ENCODE measurements at regions not wholly inside any gene's neighbourhood (a gene's known extent, or its start where the extent isn't known, plus 50 kb on each side); places are given as distances from the start of the nearest gene placed in this dataset.
A peak's percentile ranks its signal among the peaks of the same experiment; 100 is the strongest.

- TF ChIP-seq CTCF (tag by site-specific recombination; IDR thresholded peaks at IDR 0.05) (no peak), ZNF660 (tag by site-specific recombination; IDR thresholded peaks at IDR 0.05) (no peak), ZNF473 (tag by site-specific recombination; IDR thresholded peaks at IDR 0.05) (no peak), ZNF324 (tag by site-specific recombination; IDR thresholded peaks at IDR 0.05) (no peak), ZNF768 (tag by site-specific recombination; IDR thresholded peaks at IDR 0.05) (no peak), ZBTB26 (tag by site-specific recombination; optimal IDR thresholded peaks at IDR 0.05) (no peak), ZNF747 (tag by site-specific recombination; IDR thresholded peaks at IDR 0.05) (no peak), ZNF157 (tag by site-specific recombination; IDR thresholded peaks at IDR 0.05) (no peak), ZNF701 (tag by site-specific recombination; IDR thresholded peaks at IDR 0.05) (no peak), IKZF3 (tag by site-specific recombination; IDR thresholded peaks at IDR 0.05) (no peak), ZNF24 (tag by site-specific recombination; IDR thresholded peaks at IDR 0.05) (no peak)
Measured at GRCh38 chr10:117926491-117926890, 120.2 kb downstream of the RAB11FIP2 start (continued).

GRCh38 chr10:117927332-117927731 is 119.4 kb downstream of the RAB11FIP2 start:
- Histone ChIP-seq H3K36me3 (ENCODE audit: control insufficient read depth in 2 of 2, insufficient read depth in 1 of 2, low read length in 2 of 2) (no peaks in the 10 kb centered on the region), H3K4me1 (ENCODE audit: control insufficient read depth, insufficient read depth, low read length) (no peaks in the 10 kb centered on the region), H3K4me3 (ENCODE audit: low read depth, low read length) (no peak overlapping the region), H3K27ac (ENCODE audit: extremely low read depth, low read depth, low read length) (no peak overlapping the region), H3K9me3 (ENCODE audit: control insufficient read depth, insufficient read depth, low read depth, low read length) (no peaks in the 10 kb centered on the region)
- POLR2A ChIA-PET: no interaction called here
- TF ChIP-seq PATZ1 (tag by site-specific recombination; IDR thresholded peaks at IDR 0.05): no peak
- no peak for TF ChIP-seq BCL6B (tag by site-specific recombination; IDR thresholded peaks at IDR 0.05)
- TF ChIP-seq CTCF (tag by site-specific recombination; IDR thresholded peaks at IDR 0.05): no peak
- 0 out of 2 replicates have a peak, but pooled peaks have one; percentile 29 for TF ChIP-seq ZIC2 (tag by site-specific recombination; IDR thresholded peaks at IDR 0.05)
- no peak for TF ChIP-seq YY2 (tag by site-specific recombination; IDR thresholded peaks at IDR 0.05)
- no peak for TF ChIP-seq ZSCAN4 (tag by site-specific recombination; IDR thresholded peaks at IDR 0.05)
- TF ChIP-seq ZNF280D (tag by site-specific recombination; IDR thresholded peaks at IDR 0.05): no peak
- no peak for TF ChIP-seq ZNF248 (tag by site-specific recombination; IDR thresholded peaks at IDR 0.05)
- CTCF ChIA-PET: no interaction called here
